BE2C (cell line): ENCODE measurements at regions not wholly inside any gene's neighbourhood (a gene's known extent, or its start where the extent isn't known, plus 50 kb on each side); places are given as distances from the start of the nearest gene placed in this dataset.

Experiments used
- DNase-seq: peaks from one replicate; pipeline ENCODE4 v3.0.0-alpha.2; 2020
- H3K27me3 ChIP-seq: fragments of 250-450 bp; sonication (Bioruptor Pico); 2 replicates; pipeline ENCODE4 v1.5.1; 2020; ENCODE audit warnings: mild to moderate bottlenecking
- H3K36me3 ChIP-seq: fragments of 250-450 bp; sonication (Bioruptor Pico); 2 replicates; pipeline ENCODE4 v1.5.1; 2020; ENCODE audit warnings: mild to moderate bottlenecking
- H3K4me1 ChIP-seq: fragments of 250-450 bp; sonication (Bioruptor Pico); 2 replicates; pipeline ENCODE4 v1.5.1; 2020
- H3K4me3 ChIP-seq: 2 replicates; pipeline ENCODE4 v1.5.1; 2011; ENCODE audit warnings: low read depth, low read length
- H3K9me3 ChIP-seq: fragments of 250-450 bp; sonication (Bioruptor Pico); 2 replicates; pipeline ENCODE4 v1.5.1; 2020
- TF ChIP-seq, protein P1 (sequence below): IDR thresholded peaks from 2 replicates; pipeline ENCODE4 v1.5.1; 2012; ENCODE audit warnings: mild to moderate bottlenecking, low read depth, low read length

DNA sequence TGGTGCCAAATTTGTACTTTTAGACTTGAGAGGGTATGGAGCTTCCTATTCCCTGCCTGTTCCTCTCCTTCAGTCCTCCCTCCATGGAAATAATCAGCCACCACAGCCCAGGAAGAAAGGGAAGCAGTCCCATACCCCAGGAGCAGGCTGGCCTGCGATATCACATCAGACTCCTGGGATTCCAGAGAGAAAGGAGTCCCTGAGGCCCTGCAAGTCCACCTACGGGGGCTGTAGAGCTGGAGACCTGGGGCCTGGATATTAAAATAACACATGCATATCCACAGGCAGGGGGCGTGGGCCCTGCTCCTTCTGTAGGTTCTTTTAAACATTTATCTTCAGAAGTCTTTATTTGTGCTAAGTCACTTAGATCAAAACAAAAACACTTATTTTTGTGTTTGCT lies 117.2 kb downstream of the TMEM174 start:
- Histone ChIP-seq H3K27me3 (peaks cover 46% of the 10 kb centered on the region), H3K4me3 (no peak overlapping the region), H3K4me1 (no peaks in the 10 kb centered on the region), H3K9me3 (peaks cover 4% of the 10 kb centered on the region; the same call in 1 of the 2 replicates), H3K36me3 (no peaks in the 10 kb centered on the region)
- no peak for DNase-seq
- TF ChIP-seq, protein P1, sequence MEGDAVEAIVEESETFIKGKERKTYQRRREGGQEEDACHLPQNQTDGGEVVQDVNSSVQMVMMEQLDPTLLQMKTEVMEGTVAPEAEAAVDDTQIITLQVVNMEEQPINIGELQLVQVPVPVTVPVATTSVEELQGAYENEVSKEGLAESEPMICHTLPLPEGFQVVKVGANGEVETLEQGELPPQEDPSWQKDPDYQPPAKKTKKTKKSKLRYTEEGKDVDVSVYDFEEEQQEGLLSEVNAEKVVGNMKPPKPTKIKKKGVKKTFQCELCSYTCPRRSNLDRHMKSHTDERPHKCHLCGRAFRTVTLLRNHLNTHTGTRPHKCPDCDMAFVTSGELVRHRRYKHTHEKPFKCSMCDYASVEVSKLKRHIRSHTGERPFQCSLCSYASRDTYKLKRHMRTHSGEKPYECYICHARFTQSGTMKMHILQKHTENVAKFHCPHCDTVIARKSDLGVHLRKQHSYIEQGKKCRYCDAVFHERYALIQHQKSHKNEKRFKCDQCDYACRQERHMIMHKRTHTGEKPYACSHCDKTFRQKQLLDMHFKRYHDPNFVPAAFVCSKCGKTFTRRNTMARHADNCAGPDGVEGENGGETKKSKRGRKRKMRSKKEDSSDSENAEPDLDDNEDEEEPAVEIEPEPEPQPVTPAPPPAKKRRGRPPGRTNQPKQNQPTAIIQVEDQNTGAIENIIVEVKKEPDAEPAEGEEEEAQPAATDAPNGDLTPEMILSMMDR: no peak

DNA sequence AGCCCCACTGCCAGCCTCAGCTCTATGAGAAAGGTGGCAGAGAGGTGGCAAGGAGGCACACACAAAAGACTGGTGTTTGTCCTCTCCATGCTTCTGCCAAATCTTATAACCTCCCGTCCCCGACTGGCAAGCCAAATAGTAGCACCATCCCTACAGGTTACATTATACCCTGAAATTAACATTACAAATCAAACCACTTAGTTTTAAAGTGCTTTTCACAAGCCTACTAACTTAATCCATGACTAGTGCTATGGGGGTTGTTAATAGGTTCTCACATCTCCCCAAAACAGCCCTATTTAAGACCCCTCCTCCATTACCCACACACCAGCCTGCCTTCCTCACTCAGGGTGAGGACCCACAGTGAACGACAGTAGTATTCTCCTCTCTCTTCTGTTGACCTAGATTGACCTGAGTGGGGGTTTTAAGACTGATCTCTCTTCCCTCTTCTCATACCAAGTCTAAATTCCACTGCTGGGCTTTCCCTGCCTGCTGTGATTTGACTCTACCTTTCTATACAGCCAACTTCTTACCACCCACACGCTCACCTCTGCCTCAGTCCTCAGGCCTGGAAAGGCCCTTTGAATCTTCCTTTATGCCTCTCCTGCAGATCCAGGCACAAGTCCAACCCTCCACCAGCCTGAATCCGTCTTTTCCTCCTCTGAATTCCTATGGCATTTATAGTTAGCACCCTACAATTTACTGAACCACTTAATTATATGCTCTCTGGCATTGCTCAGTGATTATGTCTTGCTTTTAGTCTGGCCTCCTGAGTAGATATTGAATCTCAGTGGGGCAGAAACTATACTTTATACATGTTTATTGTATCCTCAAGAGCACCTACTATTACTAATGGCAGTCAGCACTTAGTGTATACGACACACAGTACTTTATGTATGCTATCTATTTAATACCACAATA lies 116.1 kb downstream of the TMEM174 start:
- no peak for DNase-seq
- H3K27me3 ChIP-seq: peaks cover 46% of the 10 kb centered on the region
- no peaks in the 10 kb centered on the region for H3K4me1 ChIP-seq
- TF ChIP-seq, protein P1: no peak
- peaks cover 4% of the 10 kb centered on the region; the same call in 1 of the 2 replicates for H3K9me3 ChIP-seq
- H3K36me3 ChIP-seq: no peaks in the 10 kb centered on the region
- H3K4me3 ChIP-seq: no peak overlapping the region

DNA sequence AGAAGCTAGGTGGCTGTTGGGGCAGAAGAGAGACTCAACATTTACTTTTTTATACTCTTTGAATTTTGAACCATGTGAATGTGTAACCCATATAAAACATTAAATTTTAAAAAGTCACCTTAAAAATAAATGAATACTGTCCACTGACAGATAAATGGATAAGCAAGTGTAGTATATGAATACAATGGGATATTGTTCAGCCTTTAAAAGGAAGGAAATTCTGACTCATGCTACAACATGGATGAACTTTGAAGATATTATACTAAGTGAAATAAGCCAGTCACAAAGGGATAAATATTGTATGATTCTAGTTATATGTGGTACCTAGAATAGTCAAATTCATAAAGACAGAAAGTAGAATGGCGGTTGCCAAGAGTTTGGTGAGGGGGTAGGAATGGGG lies 113.9 kb downstream of the TMEM174 start:
- Histone ChIP-seq H3K27me3 (peaks cover 31% of the 10 kb centered on the region), H3K4me3 (no peak overlapping the region), H3K36me3 (no peaks in the 10 kb centered on the region), H3K9me3 (peaks cover 4% of the 10 kb centered on the region; the same call in 1 of the 2 replicates), H3K4me1 (no peaks in the 10 kb centered on the region)
- TF ChIP-seq, protein P1: no peak
- no peak for DNase-seq

- Histone ChIP-seq H3K9me3 (peaks cover 4% of the 10 kb centered on the region; the same call in 1 of the 2 replicates), H3K36me3 (no peaks in the 10 kb centered on the region), H3K4me1 (peaks cover 5% of the 10 kb centered on the region), H3K4me3 (no peak overlapping the region), H3K27me3 (peaks cover 12% of the 10 kb centered on the region)
- DNase-seq: no peak
- TF ChIP-seq, protein P1: no peak
Observed at GRCh38 chr5:73284985-73285384, 112.0 kb downstream of the TMEM174 start.

DNA sequence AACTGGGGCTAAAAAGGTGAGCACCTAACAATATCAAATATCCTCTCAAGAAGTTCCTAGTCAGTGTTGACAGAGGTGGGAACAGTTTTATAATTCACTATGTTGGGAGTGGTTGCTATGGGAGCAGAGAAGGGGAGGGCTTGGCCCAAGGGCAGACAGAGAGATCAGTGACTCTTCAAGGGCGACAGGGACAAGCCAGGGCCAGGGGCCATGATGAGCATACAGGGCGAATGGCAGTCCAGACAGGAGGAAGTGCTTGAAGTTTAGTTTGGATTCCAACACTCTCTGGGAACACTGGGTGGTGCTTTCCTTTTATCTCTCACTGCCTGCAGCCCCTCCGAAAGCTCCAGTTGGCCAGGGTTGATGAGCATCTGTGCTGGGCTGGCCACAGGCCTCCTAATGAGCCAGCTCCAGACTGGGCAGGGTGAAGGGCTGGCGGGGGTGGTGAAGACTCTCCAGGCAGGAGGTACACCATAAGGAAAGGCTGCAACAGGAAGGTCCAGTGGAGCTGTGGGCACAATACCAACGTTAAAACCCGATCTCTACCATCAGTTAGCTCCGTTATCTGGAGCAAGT lies 111.3 kb downstream of the TMEM174 start:
- peaks cover 5% of the 10 kb centered on the region for H3K4me1 ChIP-seq
- H3K4me3 ChIP-seq: no peak overlapping the region
- TF ChIP-seq, protein P1: no peak
- no peak for DNase-seq
- H3K36me3 ChIP-seq: no peaks in the 10 kb centered on the region
- H3K9me3 ChIP-seq: peaks cover 4% of the 10 kb centered on the region; the same call in 1 of the 2 replicates
- peaks cover 11% of the 10 kb centered on the region for H3K27me3 ChIP-seq

- TF ChIP-seq, protein P1: no peak
- peaks cover 4% of the 10 kb centered on the region; the same call in 1 of the 2 replicates for H3K9me3 ChIP-seq
- no peaks in the 10 kb centered on the region; the same call in 1 of the 2 replicates for H3K27me3 ChIP-seq
- no peak for DNase-seq
- H3K4me3 ChIP-seq: no peak overlapping the region
- no peaks in the 10 kb centered on the region for H3K36me3 ChIP-seq
- peaks cover 5% of the 10 kb centered on the region for H3K4me1 ChIP-seq
Observed at GRCh38 chr5:73282923-73283322, 109.9 kb downstream of the TMEM174 start.
